ENCODE measurements at regions not wholly inside any gene's neighbourhood (a gene's known extent, or its start where the extent isn't known, plus 50 kb on each side); places are given as distances from the start of the nearest gene placed in this dataset.

- no peak for DNase-seq
Measured at GRCh38 chr4:179750374-179750773, 2308.1 kb upstream of the AGA start.

- DNase-seq, result no peak
Measured at GRCh38 chr4:179751669-179752068, 2309.4 kb upstream of the AGA start.

- no peak for DNase-seq
Measured at GRCh38 chr4:179755322-179755721, 2313.1 kb upstream of the AGA start.

GRCh38 chr4:179757641-179758040, 2315.4 kb upstream of the AGA start:
- no peak for DNase-seq

- DNase-seq, result no peak
Measured at GRCh38 chr4:179762840-179763239, 2320.6 kb upstream of the AGA start.

- DNase-seq, result no peak
Measured at GRCh38 chr4:179766938-179767337, 2324.7 kb upstream of the AGA start.

- no peak for DNase-seq
Measured at GRCh38 chr4:179768996-179769395, 2326.8 kb upstream of the AGA start.

GRCh38 chr4:179797738-179798137, 2355.5 kb upstream of the AGA start:
- no peak for DNase-seq

- DNase-seq, result no peak
Measured at GRCh38 chr4:179803857-179804256, 2361.6 kb upstream of the AGA start.

GRCh38 chr4:179804440-179804839, 2362.2 kb upstream of the AGA start:
- DNase-seq, result no peak

- DNase-seq, result no peak
Measured at GRCh38 chr4:179817317-179817716, 2375.1 kb upstream of the AGA start.

GRCh38 chr4:179823342-179823741, 2381.1 kb upstream of the AGA start:
- DNase-seq, result no peak

GRCh38 chr4:179831274-179831673, 2389.0 kb upstream of the AGA start:
- no peak for DNase-seq

GRCh38 chr4:179836179-179837075, 2394.2 kb upstream of the AGA start:
- no peak for DNase-seq

GRCh38 chr4:179843370-179843769, 2399.8 kb upstream of the TENM3 start:
- DNase-seq, result no peak

GRCh38 chr4:179855469-179855868, 2387.7 kb upstream of the TENM3 start:
- DNase-seq, result no peak

- no peak for DNase-seq
Measured at GRCh38 chr4:179858221-179858620, 2385.0 kb upstream of the TENM3 start.

- DNase-seq, result no peak
Measured at GRCh38 chr4:179867300-179867878, 2375.8 kb upstream of the TENM3 start.

- DNase-seq, result no peak
Measured at GRCh38 chr4:179871726-179872125, 2371.5 kb upstream of the TENM3 start.

GRCh38 chr4:179872755-179873154, 2370.4 kb upstream of the TENM3 start:
- no peak for DNase-seq

GRCh38 chr4:179880756-179881155, 2362.4 kb upstream of the TENM3 start:
- DNase-seq, result no peak

- no peak for DNase-seq
Measured at GRCh38 chr4:179894066-179894778, 2349.0 kb upstream of the TENM3 start.

GRCh38 chr4:179919587-179919986, 2323.6 kb upstream of the TENM3 start:
- no peak for DNase-seq

GRCh38 chr4:179927473-179927872, 2315.7 kb upstream of the TENM3 start:
- no peak for DNase-seq

All from activated gamma-delta T cell treated with Interleukin-2 at 50 U/mL for 16 hours (primary cell).